Esophagus muscularis mucosa (tissue), 3 donors: ENCODE measurements at regions not wholly inside any gene's neighbourhood (a gene's known extent, or its start where the extent isn't known, plus 50 kb on each side); places are given as distances from the start of the nearest gene placed in this dataset.

ENCODE experiments used
- CTCF ChIP-seq, 3 experiments: fragments of 200-600 bp in 2 of 3; fragments of 450-650 bp in 1 of 3; sonication (generic) in 2 of 3; IDR thresholded peaks; one replicate each; pipeline ENCODE4 v1.5.1; 2017 to 2019; ENCODE audit warnings: antibody characterized with exemption in 3 of 3, mild to moderate bottlenecking in 2 of 3, moderate library complexity in 1 of 3
- POLR2A ChIP-seq: fragments of 450-650 bp; IDR thresholded peaks from one replicate; pipeline ENCODE4 v1.6.1; 2017; ENCODE audit warnings: antibody characterized with exemption, moderate library complexity, mild to moderate bottlenecking, low read depth

- no peak for TF ChIP-seq CTCF (IDR thresholded peaks at IDR 0.05)
- TF ChIP-seq POLR2A = no peak
Measured at GRCh38 chr5:123244458-123244857, 155.4 kb downstream of the PRDM6 start.
